Neuronal stem cell (in vitro differentiated cells): ENCODE measurements at regions not wholly inside any gene's neighbourhood (a gene's known extent, or its start where the extent isn't known, plus 50 kb on each side); places are given as distances from the start of the nearest gene placed in this dataset.

Experiments
- DNase-seq: peaks from one replicate; pipeline ENCODE4 v3.0.0-alpha.2; 2013; ENCODE audit warnings: low spot score
- H2AFZ ChIP-seq: one replicate; pipeline ENCODE4 v1.6.1; 2013; ENCODE audit warnings: mild to moderate bottlenecking, low read length, inconsistent platforms
- H2AK5ac ChIP-seq: 2 replicates; pipeline ENCODE4 v1.6.1; 2013; ENCODE audit warnings: low read depth, mild to moderate bottlenecking, inconsistent platforms, low read length, moderate library complexity, mixed read lengths
- H2BK120ac ChIP-seq: 2 replicates; pipeline ENCODE4 v1.6.1; 2013; ENCODE audit warnings: low read depth, mild to moderate bottlenecking, inconsistent platforms, low read length, moderate library complexity, mixed read lengths
- H2BK12ac ChIP-seq: one replicate; pipeline ENCODE4 v1.6.1; 2013; ENCODE audit warnings: low read length, inconsistent platforms
- H2BK15ac ChIP-seq: 2 replicates; pipeline ENCODE4 v1.6.1; 2013; ENCODE audit warnings: mild to moderate bottlenecking, low read length, inconsistent platforms, mixed read lengths
- H2BK5ac ChIP-seq: one replicate; pipeline ENCODE4 v1.6.1; 2013; ENCODE audit warnings: inconsistent platforms, mild to moderate bottlenecking, low read length, moderate library complexity
- H3K14ac ChIP-seq: one replicate; pipeline ENCODE4 v1.6.1; 2013; ENCODE audit warnings: low read length, inconsistent platforms
- H3K18ac ChIP-seq: 2 replicates; pipeline ENCODE4 v1.6.1; 2013; ENCODE audit warnings: low read length, inconsistent platforms
- H3K23ac ChIP-seq: 2 replicates; pipeline ENCODE4 v1.6.1; 2013; ENCODE audit warnings: low read depth, mild to moderate bottlenecking, mixed read lengths, low read length, inconsistent platforms; ENCODE audit not compliant: poor library complexity
- H3K27ac ChIP-seq: replicated peaks from 3 replicates; pipeline ENCODE4 v1.5.1; 2013; ENCODE audit warnings: low read length, inconsistent platforms
- H3K27me3 ChIP-seq, 3 experiments: 2 replicates each; pipeline ENCODE4 v1.6.1; 2013; ENCODE audit warnings: low read length in 3 of 3, mild to moderate bottlenecking in 2 of 3, inconsistent platforms in 1 of 3, low read depth in 1 of 3, mixed read lengths in 1 of 3, moderate library complexity in 1 of 3; ENCODE audit not compliant: control insufficient read depth in 3 of 3, insufficient read depth in 3 of 3
- H3K36me3 ChIP-seq, 2 donors: replicated peaks in 1 of 2; 2 replicates each; pipeline ENCODE4 v1.6.1; 2013; ENCODE audit warnings: low read length in 2 of 2; ENCODE audit not compliant: control insufficient read depth in 2 of 2, insufficient read depth in 2 of 2
- H3K4ac ChIP-seq: 2 replicates; pipeline ENCODE4 v1.6.1; 2013; ENCODE audit warnings: inconsistent platforms, mild to moderate bottlenecking, low read length, moderate library complexity
- H3K4me1 ChIP-seq, 2 donors: 1 replicate in 1 of 2; 2 replicates in 1 of 2; pipeline ENCODE4 v1.6.1; 2013; ENCODE audit warnings: low read length in 2 of 2, low read depth in 1 of 2; ENCODE audit not compliant: control insufficient read depth in 2 of 2, insufficient read depth in 1 of 2
- H3K4me2 ChIP-seq: one replicate; pipeline ENCODE4 v1.6.1; 2013; ENCODE audit warnings: mild to moderate bottlenecking, low read length, inconsistent platforms; ENCODE audit not compliant: insufficient read depth, poor library complexity, severe bottlenecking
- H3K4me3 ChIP-seq, 2 donors: 2 replicates each; pipeline ENCODE4 v1.5.1; 2013; ENCODE audit warnings: low read length in 2 of 2, mild to moderate bottlenecking in 2 of 2, inconsistent platforms in 1 of 2, moderate library complexity in 1 of 2
- H3K79me1 ChIP-seq: one replicate; pipeline ENCODE4 v1.6.1; 2013; ENCODE audit warnings: low read depth, mild to moderate bottlenecking, inconsistent platforms, low read length, moderate library complexity
- H3K9ac ChIP-seq: one replicate; pipeline ENCODE4 v1.6.1; 2013; ENCODE audit warnings: mild to moderate bottlenecking, low read depth, low read length, inconsistent platforms; ENCODE audit not compliant: poor library complexity
- H3K9me3 ChIP-seq, 2 donors: replicated peaks in 1 of 2; 2 replicates each; pipeline versions ENCODE3 to v1.6.1; 2013; ENCODE audit warnings: low read length in 2 of 2, mild to moderate bottlenecking in 2 of 2, inconsistent platforms in 1 of 2, low read depth in 1 of 2, mixed read lengths in 1 of 2, moderate library complexity in 1 of 2; ENCODE audit not compliant: control insufficient read depth in 2 of 2, insufficient read depth in 1 of 2
- H4K8ac ChIP-seq: one replicate; pipeline ENCODE4 v1.6.1; 2013; ENCODE audit warnings: low read depth, mild to moderate bottlenecking, inconsistent platforms, low read length, moderate library complexity
- H4K91ac ChIP-seq: one replicate; pipeline ENCODE4 v1.6.1; 2013; ENCODE audit warnings: low read length, low read depth, mild to moderate bottlenecking, inconsistent platforms; ENCODE audit not compliant: poor library complexity
- WGBS, 2 donors: extraction: QIAGEN DNeasy Blood & Tissue Kit; methylation state at CpG; one replicate each; pipeline ENCODE4 v1.1.7; 2013; ENCODE audit warnings: missing lambda C conversion rate in 2 of 2, mixed read lengths in 1 of 2; ENCODE audit not compliant: insufficient read length in 2 of 2, insufficient replicate concordance in 1 of 2; ENCODE audit errors: extremely low coverage in 2 of 2; 5-methylcytosine and 5-hydroxymethylcytosine counted together

DNA sequence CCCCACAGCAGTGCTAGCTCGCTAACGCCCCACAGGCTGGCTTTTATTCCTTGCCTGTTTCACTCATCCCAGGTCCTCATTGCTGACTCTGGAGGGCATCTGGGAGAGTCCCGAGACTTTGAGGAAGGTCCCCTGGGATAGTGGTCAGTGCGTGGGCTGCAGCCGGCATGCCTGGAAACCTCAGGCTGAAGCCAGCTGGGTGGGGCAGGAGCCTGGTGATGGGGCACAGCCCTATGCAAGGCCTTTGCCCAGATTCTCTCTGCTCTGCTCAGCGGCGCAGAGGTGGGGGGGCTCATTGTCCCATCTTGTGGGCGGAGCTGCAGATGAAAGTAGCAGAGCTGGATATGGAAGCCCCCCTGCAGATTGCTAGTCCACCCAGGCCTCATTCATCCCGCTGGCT lies 55.7 kb upstream of the SMAD6 start:
- Histone ChIP-seq H3K4me2 (no peak overlapping the region), H3K9ac (no peak overlapping the region), H3K9me3 (no peaks in the 10 kb centered on the region), H2BK5ac (no peak overlapping the region), H2AFZ (no peak overlapping the region), H3K18ac (peak overlapping the region; percentile 40), H3K14ac (no peak overlapping the region), H2BK15ac (peak overlapping the region; percentile 81), H3K27me3 (no peaks in the 10 kb centered on the region), H3K36me3 (no peaks in the 10 kb centered on the region), H3K27ac (no peak overlapping the region), H3K4me3 (no peak overlapping the region), H4K91ac (no peak overlapping the region), H2AK5ac (peak overlapping the region; percentile 47), H2BK12ac (no peak overlapping the region), H3K4me1 (peaks cover 16 to 25% of the 10 kb centered on the region in 2 donors), H4K8ac (no peak overlapping the region), H3K23ac (no peak overlapping the region), H3K4ac (no peak overlapping the region), H2BK120ac (no peak overlapping the region), H3K79me1 (no peaks in the 10 kb centered on the region)
- WGBS, 2 donors, result no CpG with 5 or more reads among the region's 9 CpGs
- no peak for DNase-seq

DNA sequence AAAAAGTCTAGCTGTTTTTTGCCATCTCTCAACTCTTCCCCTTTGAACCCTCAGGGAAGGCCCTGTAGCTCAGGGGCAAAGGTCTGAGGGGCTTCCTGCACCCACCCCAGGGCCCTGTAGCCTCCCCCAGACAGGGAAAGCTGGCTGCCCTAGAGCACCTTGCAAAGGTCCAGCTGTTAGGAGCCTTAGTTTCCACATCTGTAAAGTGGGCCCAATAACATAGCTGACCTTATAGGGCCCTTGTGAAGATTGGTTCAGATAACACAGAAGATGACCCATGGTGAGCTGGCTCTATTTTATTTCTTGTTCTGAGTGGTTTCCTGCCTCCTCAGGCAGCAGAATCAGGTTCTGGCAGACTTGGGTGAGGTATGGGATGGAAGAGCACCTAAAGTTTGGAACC lies 55.2 kb upstream of the SMAD6 start:
- no peaks in the 10 kb centered on the region for H3K9me3 ChIP-seq
- H3K23ac ChIP-seq, result no peak overlapping the region
- no peak overlapping the region for H3K9ac ChIP-seq
- H2AK5ac ChIP-seq, result no peak overlapping the region
- H3K4me3 ChIP-seq, result no peak overlapping the region
- no peaks in the 10 kb centered on the region for H3K79me1 ChIP-seq
- no peak overlapping the region for H2BK5ac ChIP-seq
- H4K91ac ChIP-seq, result no peak overlapping the region
- no peak for DNase-seq
- no peak overlapping the region for H2BK15ac ChIP-seq
- H3K4ac ChIP-seq, result no peak overlapping the region
- no peak overlapping the region for H3K4me2 ChIP-seq
- no peak overlapping the region for H3K27ac ChIP-seq
- no peak overlapping the region for H4K8ac ChIP-seq
- H3K36me3 ChIP-seq, result no peaks in the 10 kb centered on the region
- H2AFZ ChIP-seq, result no peak overlapping the region
- H2BK120ac ChIP-seq, result no peak overlapping the region
- H3K14ac ChIP-seq, result no peak overlapping the region
- no peak overlapping the region for H2BK12ac ChIP-seq
- H3K27me3 ChIP-seq, result no peaks in the 10 kb centered on the region
- H3K4me1 ChIP-seq, result peaks cover 16 to 25% of the 10 kb centered on the region in 2 donors
- H3K18ac ChIP-seq, result peak overlapping the region; percentile 6

DNA sequence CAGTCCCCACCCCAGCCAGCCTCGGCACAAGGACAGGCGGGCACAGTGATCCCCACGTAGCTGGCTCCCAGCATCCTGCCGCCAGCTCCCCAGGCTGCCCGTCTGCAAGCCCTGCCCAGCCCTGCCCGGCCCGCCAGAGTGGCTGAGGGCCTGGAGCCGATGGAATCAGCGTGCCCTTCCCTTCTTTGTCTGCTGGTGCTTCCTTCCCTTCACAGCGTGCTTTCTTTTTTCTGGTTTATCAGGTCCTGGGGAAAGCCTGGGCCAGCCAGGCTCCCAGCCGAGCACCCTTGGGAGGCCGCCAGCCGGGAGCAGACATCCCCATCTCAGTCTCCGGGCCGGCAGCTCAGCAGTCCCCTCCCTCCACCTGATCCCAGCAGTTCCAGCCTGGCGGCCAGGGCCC lies 54.7 kb upstream of the SMAD6 start:
- Histone ChIP-seq H3K14ac (no peak overlapping the region), H4K91ac (no peak overlapping the region), H3K27ac (no peak overlapping the region), H2BK120ac (no peak overlapping the region), H3K18ac (peak overlapping the region; percentile 6), H3K4me3 (no peak overlapping the region), H2BK5ac (no peak overlapping the region), H3K4ac (no peak overlapping the region), H2AFZ (peak overlapping the region; percentile 44), H3K4me2 (no peak overlapping the region), H2AK5ac (no peak overlapping the region), H3K4me1 (peaks cover 16 to 25% of the 10 kb centered on the region in 2 donors), H2BK15ac (peak overlapping the region; percentile 49), H4K8ac (peak overlapping the region; percentile 30), H3K27me3 (no peaks in the 10 kb centered on the region), H3K36me3 (no peaks in the 10 kb centered on the region), H2BK12ac (no peak overlapping the region), H3K9me3 (no peaks in the 10 kb centered on the region), H3K9ac (peak overlapping the region; percentile 45), H3K23ac (no peak overlapping the region), H3K79me1 (no peaks in the 10 kb centered on the region)
- DNase-seq, result no peak
- WGBS, 2 donors, result no CpG with 5 or more reads among the region's 16 CpGs

DNA sequence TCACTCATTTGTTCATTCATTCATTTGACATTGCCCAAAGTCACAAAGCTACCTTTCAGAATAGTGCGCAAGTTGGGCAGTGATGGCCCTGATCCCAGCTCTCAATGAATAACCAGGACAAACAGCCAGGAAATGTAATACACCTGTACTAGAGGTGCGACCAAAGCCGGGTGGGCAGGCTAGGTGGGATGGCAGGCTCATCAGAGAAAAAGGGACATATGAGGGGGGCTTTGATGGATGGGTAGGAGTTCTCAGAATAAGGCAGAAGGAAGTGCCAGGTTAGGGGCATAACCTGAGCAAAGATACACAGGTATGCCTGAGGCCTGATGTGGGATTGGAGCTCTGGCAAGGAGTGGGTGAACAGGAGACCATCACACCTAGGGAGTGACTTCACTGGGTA lies 53.4 kb upstream of the SMAD6 start:
- Histone ChIP-seq H3K14ac (no peak overlapping the region), H4K91ac (no peak overlapping the region), H3K79me1 (no peaks in the 10 kb centered on the region), H3K4ac (no peak overlapping the region), H2AFZ (no peak overlapping the region), H2BK120ac (no peak overlapping the region), H3K9me3 (no peaks in the 10 kb centered on the region), H2BK5ac (no peak overlapping the region), H3K23ac (no peak overlapping the region), H2BK15ac (no peak overlapping the region), H3K4me2 (no peak overlapping the region), H3K27ac (no peak overlapping the region), H3K36me3 (no peaks in the 10 kb centered on the region), H4K8ac (no peak overlapping the region), H3K18ac (no peak overlapping the region), H2AK5ac (no peak overlapping the region), H3K4me1 (peaks cover 20 to 31% of the 10 kb centered on the region in 2 donors), H3K27me3 (no peaks in the 10 kb centered on the region), H2BK12ac (no peak overlapping the region), H3K9ac (no peak overlapping the region), H3K4me3 (no peak overlapping the region)
- WGBS, 2 donors, result no CpG with 5 or more reads among the region's 3 CpGs
- no peak for DNase-seq
